ENCODE measurements at regions not wholly inside any gene's neighbourhood (a gene's known extent, or its start where the extent isn't known, plus 50 kb on each side); places are given as distances from the start of the nearest gene placed in this dataset.

GRCh38 chr18:41558715-41559114 is 396.3 kb upstream of the PIK3C3 start:
- H3K27ac Mint-ChIP-seq: no peak overlapping the region
- TF ChIP-seq EZH2phosphoT487 (IDR thresholded peaks at IDR 0.05): no peak
- no peak for TF ChIP-seq CTCF (IDR thresholded peaks at IDR 0.05)
- TF ChIP-seq EZH2 (IDR thresholded peaks at IDR 0.05): no peak

GRCh38 chr18:41553716-41554115 is 401.3 kb upstream of the PIK3C3 start:
- H3F3A ChIP-seq (ENCODE audit: low read depth): no peaks in the 10 kb centered on the region
- H3K36me3 ChIP-seq: no peaks in the 10 kb centered on the region
- no peak overlapping the region for H3K4me3 ChIP-seq
- Mint-ChIP-seq H3K4me3 (no peak overlapping the region), H3K4me1 (no peaks in the 10 kb centered on the region), H3K27me3 (ENCODE audit: insufficient read depth, low read depth) (peaks cover 3% of the 10 kb centered on the region), H3K36me3 (no peaks in the 10 kb centered on the region), H3K27ac (no peak overlapping the region), H3K9me3 (no peaks in the 10 kb centered on the region)
- H3K4me2 ChIP-seq: no peak overlapping the region
- TF ChIP-seq CTCF (IDR thresholded peaks at IDR 0.05) (no peak), EZH2phosphoT487 (IDR thresholded peaks at IDR 0.05) (no peak), EZH2 (IDR thresholded peaks at IDR 0.05) (no peak)
- no peaks in the 10 kb centered on the region for H3K9me3 ChIP-seq (ENCODE audit: low read depth)
- H3K9ac ChIP-seq: no peak overlapping the region
- no peak overlapping the region for H2AFZ ChIP-seq (replicated peaks)
- H3K27me3 ChIP-seq: no peaks in the 10 kb centered on the region
- H4K20me1 ChIP-seq (ENCODE audit: low read depth): no peaks in the 10 kb centered on the region
- no peaks in the 10 kb centered on the region for H3K79me2 ChIP-seq (ENCODE audit: low read depth)
- no peak overlapping the region for H3K27ac ChIP-seq
- no peaks in the 10 kb centered on the region for H3K4me1 ChIP-seq
- DNase-seq (ENCODE audit: low spot score): no peak

More at GRCh38 chr18:41558715-41559114, 396.3 kb upstream of the PIK3C3 start:
- peaks cover 2% of the 10 kb centered on the region for H3K4me1 Mint-ChIP-seq
- Histone ChIP-seq H3K4me3 (no peak overlapping the region), H4K20me1 (ENCODE audit: low read depth) (no peaks in the 10 kb centered on the region), H3K36me3 (no peaks in the 10 kb centered on the region), H3K79me2 (ENCODE audit: low read depth) (no peaks in the 10 kb centered on the region), H3K4me2 (no peak overlapping the region), H3K27ac (no peak overlapping the region), H2AFZ (replicated peaks) (no peak overlapping the region), H3K9me3 (ENCODE audit: low read depth) (no peaks in the 10 kb centered on the region), H3K4me1 (peaks cover 10% of the 10 kb centered on the region), H3K9ac (no peak overlapping the region), H3K27me3 (no peaks in the 10 kb centered on the region), H3F3A (ENCODE audit: low read depth) (no peaks in the 10 kb centered on the region)
- H3K9me3 Mint-ChIP-seq: no peaks in the 10 kb centered on the region
- no peak overlapping the region for H3K4me3 Mint-ChIP-seq
- no peak for DNase-seq (ENCODE audit: low spot score)
- no peaks in the 10 kb centered on the region for H3K36me3 Mint-ChIP-seq
- peaks cover 3% of the 10 kb centered on the region for H3K27me3 Mint-ChIP-seq (ENCODE audit: insufficient read depth, low read depth)

GRCh38 chr18:41548521-41549260 is 406.3 kb upstream of the PIK3C3 start:
- no peaks in the 10 kb centered on the region for H3K4me1 ChIP-seq
- H3K9me3 Mint-ChIP-seq: no peaks in the 10 kb centered on the region
- H3K27me3 Mint-ChIP-seq (ENCODE audit: insufficient read depth, low read depth): no peaks in the 10 kb centered on the region
- H3K4me3 Mint-ChIP-seq: no peak overlapping the region
- H4K20me1 ChIP-seq (ENCODE audit: low read depth): no peaks in the 10 kb centered on the region
- H3K27ac Mint-ChIP-seq: no peak overlapping the region
- DNase-seq (ENCODE audit: low spot score): no peak
- H2AFZ ChIP-seq (replicated peaks): no peak overlapping the region
- TF ChIP-seq EZH2 (IDR thresholded peaks at IDR 0.05) (no peak), CTCF (IDR thresholded peaks at IDR 0.05) (no peak)
- no peak overlapping the region for H3K4me3 ChIP-seq
- no peaks in the 10 kb centered on the region for H3K9me3 ChIP-seq (ENCODE audit: low read depth)
- no peaks in the 10 kb centered on the region for H3K4me1 Mint-ChIP-seq
- H3K4me2 ChIP-seq: no peak overlapping the region
- H3K36me3 ChIP-seq: no peaks in the 10 kb centered on the region
- no peak overlapping the region for H3K9ac ChIP-seq
- no peak overlapping the region for H3K27ac ChIP-seq
- no peaks in the 10 kb centered on the region for H3F3A ChIP-seq (ENCODE audit: low read depth)
- no peaks in the 10 kb centered on the region for H3K36me3 Mint-ChIP-seq
- no peaks in the 10 kb centered on the region for H3K27me3 ChIP-seq
- H3K79me2 ChIP-seq (ENCODE audit: low read depth): no peaks in the 10 kb centered on the region
